ENCODE measurements at regions not wholly inside any gene's neighbourhood (a gene's known extent, or its start where the extent isn't known, plus 50 kb on each side); places are given as distances from the start of the nearest gene placed in this dataset.

- no peak for TF ChIP-seq EGR1 (IDR thresholded peaks at IDR 0.05; ENCODE audit: borderline replicate concordance in 1 of 2, low read depth in 2 of 2, low read length in 2 of 2)
- no peak for TF ChIP-seq PKNOX1 (IDR thresholded peaks at IDR 0.05)
- TF ChIP-seq KAT2A (conservative IDR thresholded peaks at IDR 0.05; ENCODE audit: control insufficient read depth, low read depth, low read length), result no peak
- no peak for TF ChIP-seq NFIC (IDR thresholded peaks at IDR 0.05; ENCODE audit: low read depth, low read length)
- TF ChIP-seq YY1 (IDR thresholded peaks at IDR 0.05; ENCODE audit: low read depth, low read length), result no peak
- no peak for TF ChIP-seq BACH1 (IDR thresholded peaks at IDR 0.05; ENCODE audit: borderline replicate concordance)
- TF ChIP-seq, protein P1, sequence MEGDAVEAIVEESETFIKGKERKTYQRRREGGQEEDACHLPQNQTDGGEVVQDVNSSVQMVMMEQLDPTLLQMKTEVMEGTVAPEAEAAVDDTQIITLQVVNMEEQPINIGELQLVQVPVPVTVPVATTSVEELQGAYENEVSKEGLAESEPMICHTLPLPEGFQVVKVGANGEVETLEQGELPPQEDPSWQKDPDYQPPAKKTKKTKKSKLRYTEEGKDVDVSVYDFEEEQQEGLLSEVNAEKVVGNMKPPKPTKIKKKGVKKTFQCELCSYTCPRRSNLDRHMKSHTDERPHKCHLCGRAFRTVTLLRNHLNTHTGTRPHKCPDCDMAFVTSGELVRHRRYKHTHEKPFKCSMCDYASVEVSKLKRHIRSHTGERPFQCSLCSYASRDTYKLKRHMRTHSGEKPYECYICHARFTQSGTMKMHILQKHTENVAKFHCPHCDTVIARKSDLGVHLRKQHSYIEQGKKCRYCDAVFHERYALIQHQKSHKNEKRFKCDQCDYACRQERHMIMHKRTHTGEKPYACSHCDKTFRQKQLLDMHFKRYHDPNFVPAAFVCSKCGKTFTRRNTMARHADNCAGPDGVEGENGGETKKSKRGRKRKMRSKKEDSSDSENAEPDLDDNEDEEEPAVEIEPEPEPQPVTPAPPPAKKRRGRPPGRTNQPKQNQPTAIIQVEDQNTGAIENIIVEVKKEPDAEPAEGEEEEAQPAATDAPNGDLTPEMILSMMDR (IDR thresholded peaks at IDR 0.05 in 2 of 3, conservative IDR thresholded peaks at IDR 0.05 in 1 of 3; ENCODE audit: control insufficient read depth in 2 of 3, extremely low read depth in 1 of 3, insufficient read depth in 1 of 3, low read depth in 3 of 3, low read length in 3 of 3), result no peak
- no peak for TF ChIP-seq SMAD1 (IDR thresholded peaks at IDR 0.05; ENCODE audit: low read depth, partially characterized antibody)
- no peak for TF ChIP-seq ZZZ3 (IDR thresholded peaks at IDR 0.05; ENCODE audit: control insufficient read depth, insufficient read length, low read depth)
- TF ChIP-seq FOXK2 (IDR thresholded peaks at IDR 0.05), result no peak
- TF ChIP-seq CUX1 (IDR thresholded peaks at IDR 0.05; ENCODE audit: insufficient replicate concordance, low read depth, low read length), result no peak
- TF ChIP-seq HSF1 (IDR thresholded peaks at IDR 0.05; ENCODE audit: low read depth, low read length), result no peak
- TF ChIP-seq, protein P2, sequence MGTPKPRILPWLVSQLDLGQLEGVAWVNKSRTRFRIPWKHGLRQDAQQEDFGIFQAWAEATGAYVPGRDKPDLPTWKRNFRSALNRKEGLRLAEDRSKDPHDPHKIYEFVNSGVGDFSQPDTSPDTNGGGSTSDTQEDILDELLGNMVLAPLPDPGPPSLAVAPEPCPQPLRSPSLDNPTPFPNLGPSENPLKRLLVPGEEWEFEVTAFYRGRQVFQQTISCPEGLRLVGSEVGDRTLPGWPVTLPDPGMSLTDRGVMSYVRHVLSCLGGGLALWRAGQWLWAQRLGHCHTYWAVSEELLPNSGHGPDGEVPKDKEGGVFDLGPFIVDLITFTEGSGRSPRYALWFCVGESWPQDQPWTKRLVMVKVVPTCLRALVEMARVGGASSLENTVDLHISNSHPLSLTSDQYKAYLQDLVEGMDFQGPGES (IDR thresholded peaks at IDR 0.05), result no peak
- no peak for TF ChIP-seq WRNIP1 (IDR thresholded peaks at IDR 0.05; ENCODE audit: borderline replicate concordance, low read depth, low read length)
- no peak for TF ChIP-seq POLR2A (IDR thresholded peaks at IDR 0.05; ENCODE audit: low read depth, low read length)
- no peak for TF ChIP-seq RB1 (IDR thresholded peaks at IDR 0.05; ENCODE audit: borderline replicate concordance)
These were observed 57.6 kb upstream of the EEF1E1 start (continued) for GRCh38 chr6:8159966-8160365.
